CD4-positive, alpha-beta T cell treated with Interleukin-6 at 100 ng/mL for 8 hours (primary cell): ENCODE measurements at regions not wholly inside any gene's neighbourhood (a gene's known extent, or its start where the extent isn't known, plus 50 kb on each side); places are given as distances from the start of the nearest gene placed in this dataset.
"Not testable (repeated sequence)": the region's sequence is repeated elsewhere in the genome, so short reads cannot be mapped to it uniquely, and the experiment has no call there.

Experiments
- DNase-seq: peaks from one replicate; pipeline ENCODE4 v3.0.0-alpha.2; 2020; ENCODE audit warnings: mixed read lengths, low spot score

GRCh38 chr20:56724241-56724757 is 95.2 kb downstream of the TFAP2C start:
- no peak for DNase-seq

- no peak for DNase-seq
Observed at GRCh38 chr20:56730003-56730402, 100.9 kb downstream of the TFAP2C start.

GRCh38 chr20:56730996-56731395 is 101.9 kb downstream of the TFAP2C start:
- no peak for DNase-seq

GRCh38 chr20:56731476-56731875 is 102.4 kb downstream of the TFAP2C start:
- DNase-seq = no peak

- no peak for DNase-seq
Observed at GRCh38 chr20:56733967-56734366, 104.9 kb downstream of the TFAP2C start.

- no peak for DNase-seq
Observed at GRCh38 chr20:56735084-56735642, 106.1 kb downstream of the TFAP2C start.

GRCh38 chr20:56736285-56736857 is 107.3 kb downstream of the TFAP2C start:
- no peak for DNase-seq

GRCh38 chr20:56744325-56744821 is 115.3 kb downstream of the TFAP2C start:
- DNase-seq = not testable (repeated sequence)

GRCh38 chr20:56748476-56749377 is 119.6 kb downstream of the TFAP2C start:
- DNase-seq = no peak

- no peak for DNase-seq
Observed at GRCh38 chr20:56750430-56750829, 121.3 kb downstream of the TFAP2C start.

GRCh38 chr20:56752274-56752673 is 123.2 kb downstream of the TFAP2C start:
- no peak for DNase-seq

- no peak for DNase-seq
Observed at GRCh38 chr20:56755201-56755600, 126.1 kb downstream of the TFAP2C start.

- not testable (repeated sequence) for DNase-seq
Observed at GRCh38 chr20:56756658-56757057, 127.6 kb downstream of the TFAP2C start.

GRCh38 chr20:56758706-56759105 is 129.6 kb downstream of the TFAP2C start:
- no peak for DNase-seq

- DNase-seq = no peak
Observed at GRCh38 chr20:56759741-56760278, 130.7 kb downstream of the TFAP2C start.

- no peak for DNase-seq
Observed at GRCh38 chr20:56760610-56761009, 131.5 kb downstream of the TFAP2C start.

- DNase-seq = no peak
Observed at GRCh38 chr20:56761393-56761792, 132.3 kb downstream of the TFAP2C start.

- no peak for DNase-seq
Observed at GRCh38 chr20:56762401-56762800, 133.3 kb downstream of the TFAP2C start.

- no peak for DNase-seq
Observed at GRCh38 chr20:56762829-56763228, 133.7 kb downstream of the TFAP2C start.

GRCh38 chr20:56764671-56765070 is 135.6 kb downstream of the TFAP2C start:
- DNase-seq = no peak

GRCh38 chr20:56765172-56766073 is 136.3 kb downstream of the TFAP2C start:
- DNase-seq = no peak
